CD4-positive, alpha-beta T cell treated with Interleukin-15 for 1 hour (primary cell): ENCODE measurements at regions not wholly inside any gene's neighbourhood (a gene's known extent, or its start where the extent isn't known, plus 50 kb on each side); places are given as distances from the start of the nearest gene placed in this dataset.
"Not testable (repeated sequence)": the region's sequence is repeated elsewhere in the genome, so short reads cannot be mapped to it uniquely, and the experiment has no call there.

Source experiments
- DNase-seq: peaks from one replicate; pipeline ENCODE4 v3.0.0-alpha.2; 2020

DNA sequence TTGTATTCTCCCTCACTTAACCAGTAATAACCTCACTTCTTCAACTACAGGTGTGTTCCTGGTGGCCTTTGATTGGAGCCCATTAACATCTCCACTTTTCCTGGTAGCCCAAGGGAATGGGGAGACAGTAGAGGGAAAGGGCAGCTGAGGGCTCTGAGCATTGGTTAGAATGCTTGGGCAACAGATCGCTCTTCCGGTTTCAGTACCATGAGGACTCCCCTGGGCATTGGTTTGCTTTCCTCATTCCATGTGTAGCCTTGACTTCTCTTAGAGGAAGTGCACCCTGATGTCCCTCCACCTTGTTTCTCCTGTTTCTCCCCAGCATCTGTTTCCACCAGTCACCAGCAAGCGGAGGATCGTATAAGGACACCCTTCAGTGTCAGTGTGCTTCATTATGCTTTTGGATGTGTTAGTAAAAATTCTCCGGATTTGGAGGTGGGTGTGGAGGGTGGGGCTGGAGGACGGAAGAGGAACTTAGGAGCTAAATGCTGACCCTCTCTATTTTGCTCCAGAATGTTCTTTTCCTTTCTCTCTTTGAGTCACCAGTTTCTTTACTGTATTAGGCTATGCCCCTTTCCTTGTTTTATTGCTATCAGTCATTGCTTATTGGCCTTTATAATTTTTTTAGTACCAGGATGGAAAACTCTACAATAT is 50.6 kb upstream of the ZNG1B start:
- not testable (repeated sequence) for DNase-seq

- DNase-seq: not testable (repeated sequence)
These were observed 57.9 kb upstream of the ZNG1B start for GRCh38 chr2:113379621-113380020.

DNA sequence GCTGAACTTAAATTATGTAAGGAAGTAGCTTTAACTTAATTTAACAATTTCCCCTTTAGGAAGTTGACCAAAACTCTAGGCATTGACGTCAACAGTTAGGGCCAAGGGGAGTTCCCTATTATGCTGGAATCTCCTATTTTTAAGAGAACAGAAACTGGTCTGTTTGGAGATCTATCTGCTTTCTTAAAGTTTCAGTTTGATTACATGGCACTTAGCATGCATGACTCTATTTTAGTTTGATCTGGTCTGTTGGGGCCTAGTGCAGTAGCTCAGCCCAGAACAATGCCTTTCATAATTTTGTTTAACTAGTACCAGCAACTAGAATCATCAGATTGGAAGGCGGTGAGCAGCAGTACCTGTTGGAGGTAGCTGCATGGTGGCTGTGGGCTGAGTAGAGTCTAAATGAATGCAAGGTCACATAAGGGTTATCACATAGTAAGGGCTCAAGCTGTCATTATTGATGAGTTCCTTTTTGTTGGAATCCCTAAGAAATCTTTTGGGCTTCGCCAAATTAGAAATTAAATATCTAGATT is 60.5 kb upstream of the ZNG1B start:
- peak; percentile 34 for DNase-seq

DNA sequence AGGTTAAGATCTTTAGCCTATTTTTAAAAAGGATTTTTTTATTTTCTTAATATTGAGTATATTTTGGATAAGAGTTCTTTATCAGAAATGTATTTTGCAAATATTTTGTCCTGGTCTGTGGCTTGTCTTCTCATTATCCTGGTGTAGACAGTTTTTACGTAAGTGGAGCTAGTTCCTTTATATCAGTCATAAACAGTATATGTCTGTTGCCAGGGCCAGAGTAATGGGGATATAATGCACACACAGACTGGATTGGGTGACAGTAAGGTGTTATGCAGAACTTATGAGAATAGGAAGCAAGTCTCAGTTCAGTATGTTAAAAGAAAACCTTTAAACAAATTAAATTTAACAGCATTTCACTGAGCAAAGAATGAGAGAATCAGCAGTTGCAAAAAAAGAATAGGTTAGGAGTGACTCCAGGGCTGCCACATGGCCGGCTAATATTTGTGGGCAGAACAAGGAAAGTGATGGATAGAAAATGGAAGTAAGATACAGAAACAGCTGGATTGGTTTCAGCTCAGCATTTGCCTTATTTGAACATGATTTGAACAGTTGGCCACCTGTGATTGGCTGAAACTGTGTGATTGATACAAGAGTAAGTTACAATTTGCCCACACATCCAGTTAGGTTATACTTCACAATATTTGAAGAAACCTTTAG is 61.1 kb upstream of the ZNG1B start:
- DNase-seq: no peak

- peak; percentile 50 for DNase-seq
These were observed 62.6 kb upstream of the ZNG1B start for GRCh38 chr2:113374857-113375256.

- not testable (repeated sequence) for DNase-seq
These were observed 65.1 kb upstream of the ZNG1B start for GRCh38 chr2:113372258-113372834.

GRCh38 chr2:113370478-113371091 is 66.9 kb upstream of the ZNG1B start:
- peak; percentile 66 for DNase-seq

DNA sequence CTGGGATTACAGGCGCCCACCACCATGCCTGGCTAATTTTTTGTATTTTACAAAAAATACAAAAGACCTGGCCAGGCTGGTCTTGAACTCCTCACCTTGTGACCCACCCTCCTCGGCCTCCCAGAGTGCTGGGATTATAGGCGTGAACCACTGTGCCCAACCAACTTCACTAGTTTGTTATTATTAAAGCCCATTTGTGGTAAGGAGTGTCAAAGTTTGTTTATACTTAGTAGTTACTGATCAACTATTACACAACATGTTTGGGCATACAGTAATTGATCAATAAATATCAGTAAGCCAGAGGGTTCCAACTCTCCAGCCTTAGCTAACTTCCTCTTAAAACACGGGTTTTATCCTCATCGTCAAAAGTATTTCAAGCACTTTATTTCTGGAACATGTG is 67.5 kb upstream of the ZNG1B start:
- no peak for DNase-seq

GRCh38 chr2:113368581-113368980 is 68.9 kb upstream of the ZNG1B start:
- not testable (repeated sequence) for DNase-seq

- DNase-seq: not testable (repeated sequence)
These were observed 70.7 kb upstream of the ZNG1B start for GRCh38 chr2:113366821-113367220.

DNA sequence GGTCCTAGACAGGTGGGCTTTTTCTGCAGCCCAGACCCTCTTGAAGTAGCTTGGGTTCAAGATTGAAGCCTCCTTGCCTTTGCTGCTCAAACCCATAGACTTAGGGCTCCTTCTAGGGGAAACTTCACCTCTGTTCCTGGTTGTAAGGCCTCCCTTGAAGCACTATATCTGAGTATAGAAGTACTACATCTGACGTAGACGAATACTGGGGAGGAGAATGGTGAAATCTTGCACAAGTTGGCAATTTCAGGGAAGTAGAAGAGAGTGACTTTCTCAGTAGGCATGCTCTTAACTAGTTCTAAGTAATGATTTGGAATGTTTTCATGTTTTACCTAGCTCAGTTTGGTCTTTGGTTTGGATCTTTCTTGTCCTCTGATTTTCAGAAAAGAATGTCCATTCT is 71.7 kb upstream of the ZNG1B start:
- DNase-seq: not testable (repeated sequence)

- DNase-seq: not testable (repeated sequence)
These were observed 72.2 kb upstream of the ZNG1B start for GRCh38 chr2:113365290-113365689.

GRCh38 chr2:113361051-113361450 is 76.4 kb upstream of the ZNG1B start:
- DNase-seq: no peak

- DNase-seq: no peak
These were observed 78.3 kb upstream of the PAX8 start for GRCh38 chr2:113357071-113357470.

DNA sequence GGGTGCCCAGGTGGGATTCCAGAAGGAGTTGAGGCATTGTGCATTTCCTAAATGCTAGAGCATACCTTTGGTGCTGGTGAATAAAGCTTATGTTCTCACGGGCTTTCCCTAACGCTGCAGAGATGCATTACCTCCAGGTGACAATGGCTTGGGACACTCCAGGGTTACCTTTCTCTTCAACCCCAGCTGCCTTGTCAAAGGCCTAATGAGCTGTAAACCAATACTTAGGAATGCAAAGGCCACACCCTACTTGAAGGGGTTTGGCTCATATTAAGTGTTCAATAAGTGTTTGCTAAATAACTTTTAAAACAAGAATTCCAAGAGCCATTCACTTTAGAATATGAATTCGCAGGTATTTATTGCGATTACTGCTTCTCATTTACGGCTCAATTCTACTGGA is 77.6 kb upstream of the PAX8 start:
- not testable (repeated sequence) for DNase-seq

- DNase-seq: not testable (repeated sequence)
These were observed 76.8 kb upstream of the PAX8 start for GRCh38 chr2:113355339-113356015.

GRCh38 chr2:113351375-113352355 is 72.9 kb upstream of the PAX8 start:
- no peak for DNase-seq

- DNase-seq: not testable (repeated sequence)
These were observed 65.1 kb upstream of the PAX8 start for GRCh38 chr2:113343800-113344199.

DNA sequence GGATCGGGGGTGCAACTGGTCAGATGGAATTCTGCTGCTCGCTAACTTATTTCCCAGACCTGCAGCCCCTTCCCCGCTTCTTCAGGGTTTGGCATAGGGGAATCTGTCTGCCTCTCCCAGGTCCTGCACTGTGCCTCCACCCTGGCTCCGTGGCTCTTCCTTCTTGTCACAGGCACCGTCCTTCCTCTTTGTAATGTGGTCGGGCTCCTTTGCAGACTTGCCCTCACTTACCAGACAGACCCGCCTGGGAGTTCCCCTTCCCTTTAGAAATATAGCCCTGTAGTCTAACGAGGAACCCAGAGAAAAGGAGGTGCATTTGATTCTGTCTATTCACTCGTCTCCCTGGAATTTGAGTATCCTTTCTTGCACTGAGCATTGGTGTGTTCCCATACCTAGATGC is 63.9 kb upstream of the PAX8 start:
- peak; percentile 57 for DNase-seq

- not testable (repeated sequence) for DNase-seq
These were observed 63.1 kb upstream of the PAX8 start for GRCh38 chr2:113341870-113342253.

- no peak for DNase-seq
These were observed 62.6 kb upstream of the PAX8 start for GRCh38 chr2:113341191-113341869.
